Gastroesophageal sphincter (tissue), 4 donors: ENCODE measurements at regions not wholly inside any gene's neighbourhood (a gene's known extent, or its start where the extent isn't known, plus 50 kb on each side); places are given as distances from the start of the nearest gene placed in this dataset.

Experiments used
- ATAC-seq: fragments of 150-250 bp; one replicate; pipeline ENCODE4 v1.9.1; 2016; ENCODE audit warnings: mild to moderate bottlenecking, moderate library complexity
- H3K27ac ChIP-seq, 4 donors: fragments of 200-600 bp; sonication (generic) in 3 of 4; 1 replicate in 3 of 4; 2 replicates in 1 of 4; pipeline ENCODE4 v1.5.1; 2016 to 2019
- H3K27me3 ChIP-seq: fragments of 200-600 bp; sonication (generic); one replicate; pipeline ENCODE4 v1.5.1; 2019
- H3K36me3 ChIP-seq, 2 donors: fragments of 200-600 bp; sonication (generic); one replicate each; pipeline ENCODE4 v1.5.1; 2019; ENCODE audit warnings: control low read depth in 1 of 2
- H3K4me1 ChIP-seq, 3 donors: fragments of 200-600 bp; sonication (generic); 1 replicate in 2 of 3; 2 replicates in 1 of 3; pipeline ENCODE4 v1.5.1; 2016 to 2019; ENCODE audit warnings: control low read depth in 2 of 3
- H3K4me3 ChIP-seq, 2 donors: fragments of 200-600 bp; sonication (generic); one replicate each; pipeline ENCODE4 v1.5.1; 2019; ENCODE audit warnings: mild to moderate bottlenecking in 1 of 2, moderate library complexity in 1 of 2
- H3K9me3 ChIP-seq, 3 donors: fragments of 200-600 bp; sonication (generic); one replicate each; pipeline ENCODE4 v1.5.1; 2017 to 2019; ENCODE audit warnings: control low read depth in 2 of 3
- EP300 ChIP-seq: sonication (generic); formaldehyde crosslinking; IDR thresholded peaks from one replicate; pipeline ENCODE4 v1.6.1; 2017; ENCODE audit warnings: antibody characterized with exemption, mild to moderate bottlenecking
- POLR2A ChIP-seq, 2 donors: fragments of 450-650 bp; IDR thresholded peaks; one replicate each; pipeline ENCODE4 v1.6.1; 2017; ENCODE audit warnings: antibody characterized with exemption in 2 of 2, mild to moderate bottlenecking in 2 of 2, moderate library complexity in 1 of 2
- POLR2AphosphoS5 ChIP-seq: sonication (generic); formaldehyde crosslinking; IDR thresholded peaks from one replicate; pipeline ENCODE4 v1.6.1; 2017; ENCODE audit warnings: antibody characterized with exemption
- WGBS, 2 donors: methylation state at CpG; one replicate each; pipeline ENCODE4 v1.1.5; 2018; ENCODE audit warnings: low coverage in 1 of 2; 5-methylcytosine and 5-hydroxymethylcytosine counted together
- TF ChIP-seq, protein P1 (sequence below), 4 experiments: fragments of 200-600 bp in 2 of 4; fragments of 450-650 bp in 2 of 4; sonication (generic) in 1 of 4; IDR thresholded peaks; one replicate each; pipeline ENCODE4 v1.5.1; 2017 to 2019; ENCODE audit warnings: antibody characterized with exemption in 4 of 4, mild to moderate bottlenecking in 2 of 4, moderate library complexity in 2 of 4

- Histone ChIP-seq H3K4me1 (peaks cover 14 to 51% (median 18%) of the 10 kb centered on the region in 3 donors), H3K9me3 (no peaks in the 10 kb centered on the region), H3K27me3 (no peaks in the 10 kb centered on the region), H3K27ac (peak overlapping the region in 3 of 4 donors; percentile 51 to 81 (median 64)), H3K36me3 (no peaks in the 10 kb centered on the region), H3K4me3 (no peak overlapping the region)
- TF ChIP-seq POLR2AphosphoS5: peak; percentile 73
- no peak for TF ChIP-seq EP300
- no peak for TF ChIP-seq POLR2A (IDR thresholded peaks at IDR 0.05)
- TF ChIP-seq, protein P1, sequence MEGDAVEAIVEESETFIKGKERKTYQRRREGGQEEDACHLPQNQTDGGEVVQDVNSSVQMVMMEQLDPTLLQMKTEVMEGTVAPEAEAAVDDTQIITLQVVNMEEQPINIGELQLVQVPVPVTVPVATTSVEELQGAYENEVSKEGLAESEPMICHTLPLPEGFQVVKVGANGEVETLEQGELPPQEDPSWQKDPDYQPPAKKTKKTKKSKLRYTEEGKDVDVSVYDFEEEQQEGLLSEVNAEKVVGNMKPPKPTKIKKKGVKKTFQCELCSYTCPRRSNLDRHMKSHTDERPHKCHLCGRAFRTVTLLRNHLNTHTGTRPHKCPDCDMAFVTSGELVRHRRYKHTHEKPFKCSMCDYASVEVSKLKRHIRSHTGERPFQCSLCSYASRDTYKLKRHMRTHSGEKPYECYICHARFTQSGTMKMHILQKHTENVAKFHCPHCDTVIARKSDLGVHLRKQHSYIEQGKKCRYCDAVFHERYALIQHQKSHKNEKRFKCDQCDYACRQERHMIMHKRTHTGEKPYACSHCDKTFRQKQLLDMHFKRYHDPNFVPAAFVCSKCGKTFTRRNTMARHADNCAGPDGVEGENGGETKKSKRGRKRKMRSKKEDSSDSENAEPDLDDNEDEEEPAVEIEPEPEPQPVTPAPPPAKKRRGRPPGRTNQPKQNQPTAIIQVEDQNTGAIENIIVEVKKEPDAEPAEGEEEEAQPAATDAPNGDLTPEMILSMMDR (IDR thresholded peaks at IDR 0.05): no peak
- 42 to 67% methylated on average over 1 to 3 of the region's 3 CpGs for WGBS, 2 donors
- ATAC-seq: peak; percentile 59
Observed at GRCh38 chr1:68327414-68327813, 95.1 kb upstream of the WLS start.

DNA sequence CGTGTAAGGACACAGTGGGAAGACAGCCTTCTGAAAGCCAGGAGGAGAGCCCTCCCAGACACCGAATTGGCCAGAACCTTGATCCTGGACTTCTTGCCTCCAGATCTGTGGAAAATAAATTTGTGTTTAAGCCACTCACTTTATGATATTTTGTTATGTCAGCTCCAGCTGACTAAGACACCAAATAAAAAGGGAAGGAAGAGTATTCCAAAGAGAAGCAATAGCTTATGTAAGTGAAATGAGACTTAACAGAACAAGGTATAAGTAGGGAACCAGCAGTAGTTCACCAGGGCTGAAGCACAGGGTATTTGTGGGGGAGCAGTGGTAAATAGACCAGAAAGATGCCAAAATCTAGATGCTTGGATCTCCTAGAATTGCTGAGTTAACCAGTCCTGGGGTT lies 94.2 kb upstream of the WLS start:
- Histone ChIP-seq H3K27me3 (no peaks in the 10 kb centered on the region), H3K4me1 (peaks cover 14 to 61% (median 18%) of the 10 kb centered on the region in 3 donors), H3K36me3 (no peaks in the 10 kb centered on the region), H3K9me3 (no peaks in the 10 kb centered on the region), H3K27ac (no peak overlapping the region), H3K4me3 (no peak overlapping the region)
- ATAC-seq: no peak
- WGBS, 2 donors: 51 to 100% methylated on average over 2 of the region's 2 CpGs
- TF ChIP-seq POLR2AphosphoS5 (no peak), EP300 (no peak), POLR2A (IDR thresholded peaks at IDR 0.05) (no peak)
- TF ChIP-seq, protein P1 (IDR thresholded peaks at IDR 0.05): no peak

GRCh38 chr1:68324316-68324715 lies 92.0 kb upstream of the WLS start:
- Histone ChIP-seq H3K36me3 (no peaks in the 10 kb centered on the region), H3K4me3 (no peak overlapping the region), H3K27ac (peak overlapping the region in 3 of 4 donors; percentile 71 to 86 (median 75)), H3K27me3 (no peaks in the 10 kb centered on the region), H3K9me3 (no peaks in the 10 kb centered on the region), H3K4me1 (peaks cover 16 to 73% (median 26%) of the 10 kb centered on the region in 3 donors)
- no peak for TF ChIP-seq EP300
- TF ChIP-seq POLR2A (IDR thresholded peaks at IDR 0.05): no peak
- TF ChIP-seq, protein P1 (IDR thresholded peaks at IDR 0.05): no peak
- no peak for TF ChIP-seq POLR2AphosphoS5
- no peak for ATAC-seq
- 88% methylated on average over 2 of the region's 2 CpGs; no CpG with 5 or more reads in 1 of the 2 donors for WGBS, 2 donors

- peak; percentile 52 for ATAC-seq
- H3K27ac ChIP-seq: peak overlapping the region; percentile 71 to 86 (median 76)
Observed at GRCh38 chr1:68322837-68323687, 90.7 kb upstream of the WLS start.

More at GRCh38 chr1:68322837-68323687, 90.7 kb upstream of the WLS start:
- Histone ChIP-seq H3K9me3 (no peaks in the 10 kb centered on the region), H3K4me1 (peaks cover 16 to 67% (median 26%) of the 10 kb centered on the region in 3 donors), H3K27me3 (no peaks in the 10 kb centered on the region), H3K4me3 (no peak overlapping the region), H3K36me3 (no peaks in the 10 kb centered on the region)
- WGBS, 2 donors: 38 to 40% methylated on average over 2 to 8 of the region's 15 CpGs
- TF ChIP-seq EP300 (no peak), POLR2AphosphoS5 (peak; percentile 59)
- TF ChIP-seq, protein P1 (IDR thresholded peaks at IDR 0.05): no peak
